CD4-positive, alpha-beta T cell treated with Interleukin-15 for 4 hours (primary cell): ENCODE measurements at regions not wholly inside any gene's neighbourhood (a gene's known extent, or its start where the extent isn't known, plus 50 kb on each side); places are given as distances from the start of the nearest gene placed in this dataset.

Experiments used
- DNase-seq: peaks from one replicate; pipeline ENCODE4 v3.0.0-alpha.2; 2020; ENCODE audit warnings: low spot score

- DNase-seq, result no peak
Observed at GRCh38 chr9:96087669-96088299, 212.3 kb downstream of the ERCC6L2 start.

GRCh38 chr9:96086936-96087571, 211.6 kb downstream of the ERCC6L2 start:
- no peak for DNase-seq

GRCh38 chr9:96085491-96086143, 210.1 kb downstream of the ERCC6L2 start:
- no peak for DNase-seq

- DNase-seq, result no peak
Observed at GRCh38 chr9:96084331-96084734, 208.8 kb downstream of the ERCC6L2 start.

- no peak for DNase-seq
Observed at GRCh38 chr9:96082516-96083232, 207.2 kb downstream of the ERCC6L2 start.

GRCh38 chr9:96080364-96080763, 204.9 kb downstream of the ERCC6L2 start:
- DNase-seq, result no peak

GRCh38 chr9:96079779-96080178, 204.3 kb downstream of the ERCC6L2 start:
- DNase-seq, result no peak

- DNase-seq, result no peak
Observed at GRCh38 chr9:96078897-96079490, 203.5 kb downstream of the ERCC6L2 start.

- DNase-seq, result no peak
Observed at GRCh38 chr9:96075757-96076156, 200.3 kb downstream of the ERCC6L2 start.

- DNase-seq, result no peak
Observed at GRCh38 chr9:96075111-96075510, 199.6 kb downstream of the ERCC6L2 start.

GRCh38 chr9:96073531-96074480, 198.3 kb downstream of the ERCC6L2 start:
- no peak for DNase-seq

GRCh38 chr9:96072930-96073329, 197.4 kb downstream of the ERCC6L2 start:
- no peak for DNase-seq

GRCh38 chr9:96071815-96072124, 196.3 kb downstream of the ERCC6L2 start:
- DNase-seq, result no peak

GRCh38 chr9:96071076-96071814, 195.8 kb downstream of the ERCC6L2 start:
- DNase-seq, result no peak

- DNase-seq, result no peak
Observed at GRCh38 chr9:96069629-96070220, 194.2 kb downstream of the ERCC6L2 start.

- DNase-seq, result no peak
Observed at GRCh38 chr9:96068511-96068910, 193.0 kb downstream of the ERCC6L2 start.

GRCh38 chr9:96067600-96067999, 192.1 kb downstream of the ERCC6L2 start:
- DNase-seq, result no peak

- DNase-seq, result no peak
Observed at GRCh38 chr9:96067004-96067403, 191.5 kb downstream of the ERCC6L2 start.

- DNase-seq, result no peak
Observed at GRCh38 chr9:96065482-96066251, 190.2 kb downstream of the ERCC6L2 start.
